IMR-90 (cell line): ENCODE measurements at regions not wholly inside any gene's neighbourhood (a gene's known extent, or its start where the extent isn't known, plus 50 kb on each side); places are given as distances from the start of the nearest gene placed in this dataset.

Experiments used
- ATAC-seq: fragments of 200-7000 bp; cut with Tn5 transposase; 2 replicates; pipeline ENCODE4 v1.9.1; 2020; ENCODE audit warnings: low read depth, mild to moderate bottlenecking, moderate library complexity
- BruUV-seq: library from RNA; stranded (reverse); fragments of 400-500 nt; replicated peaks from 2 replicates; lab custom pipeline; 2021; lab: Mats Ljungman, UMichigan
- CTCF ChIA-PET: fragments of 300-600 bp; formaldehyde crosslinking; extraction: SDS; loops from one replicate; lab custom pipeline; 2021; ENCODE audit warnings: antibody characterized with exemption; lab: Yijun Ruan, JAX
- POLR2A ChIA-PET: fragments of 300-600 bp; sonication (Branson Sonifier 250); formaldehyde crosslinking; loops from one replicate; lab custom pipeline; 2022; ENCODE audit warnings: antibody characterized with exemption; ENCODE audit not compliant: unreplicated experiment; lab: Charles Lee
- DNase-seq: peaks from one replicate; pipeline ENCODE4 v3.0.0; 2013
- H2AFZ ChIP-seq: replicated peaks from 2 replicates; pipeline ENCODE3; 2013; ENCODE audit warnings: low read length, mild to moderate bottlenecking; ENCODE audit not compliant: poor library complexity
- H2AK5ac ChIP-seq: 2 replicates; pipeline ENCODE4 v1.6.1; 2013; ENCODE audit warnings: low read depth, low read length, inconsistent platforms
- H2AK9ac ChIP-seq: replicated peaks from 2 replicates; pipeline ENCODE3; 2013; ENCODE audit warnings: mild to moderate bottlenecking, low read depth, low read length, moderate library complexity; ENCODE audit not compliant: poor library complexity
- H2BK120ac ChIP-seq: 2 replicates; pipeline ENCODE4 v1.6.1; 2013; ENCODE audit warnings: low read depth, low read length, inconsistent platforms
- H2BK15ac ChIP-seq: 3 replicates; pipeline ENCODE4 v1.6.1; 2013; ENCODE audit warnings: low read depth, low read length, inconsistent platforms
- H2BK20ac ChIP-seq: 2 replicates; pipeline ENCODE4 v1.6.1; 2013; ENCODE audit warnings: low read depth, mild to moderate bottlenecking, inconsistent platforms, low read length, moderate library complexity
- H2BK5ac ChIP-seq: 2 replicates; pipeline ENCODE4 v1.6.1; 2013; ENCODE audit warnings: mild to moderate bottlenecking, low read depth, low read length, inconsistent platforms; ENCODE audit not compliant: poor library complexity, severe bottlenecking
- H3K14ac ChIP-seq: replicated peaks from 2 replicates; pipeline ENCODE4 v1.6.1; 2013; ENCODE audit warnings: low read depth, low read length, inconsistent platforms
- H3K18ac ChIP-seq: 2 replicates; pipeline ENCODE4 v1.6.1; 2013; ENCODE audit warnings: low read depth, low read length, control low read depth
- H3K23ac ChIP-seq: 2 replicates; pipeline ENCODE4 v1.6.1; 2013; ENCODE audit warnings: low read depth, low read length, inconsistent platforms
- H3K27ac ChIP-seq: 2 replicates; pipeline ENCODE4 v1.5.1; 2013; ENCODE audit warnings: mild to moderate bottlenecking, control low read depth, low read length; ENCODE audit not compliant: insufficient read depth
- H3K27me3 ChIP-seq: 2 replicates; pipeline ENCODE4 v1.6.1; 2013; ENCODE audit warnings: low read length; ENCODE audit not compliant: control insufficient read depth, insufficient read depth
- H3K36me3 ChIP-seq: 2 replicates; pipeline ENCODE4 v1.6.1; 2013; ENCODE audit warnings: low read length, mixed read lengths; ENCODE audit not compliant: control insufficient read depth, insufficient read depth
- H3K4ac ChIP-seq: 2 replicates; pipeline ENCODE4 v1.6.1; 2013; ENCODE audit warnings: low read depth, low read length, inconsistent platforms
- H3K4me1 ChIP-seq: 2 replicates; pipeline ENCODE4 v1.6.1; 2013; ENCODE audit warnings: low read length, mixed read lengths; ENCODE audit not compliant: control insufficient read depth, insufficient read depth
- H3K4me2 ChIP-seq: 2 replicates; pipeline ENCODE4 v1.6.1; 2013; ENCODE audit warnings: low read depth, mild to moderate bottlenecking, control low read depth, low read length, moderate library complexity
- H3K4me3 ChIP-seq: 2 replicates; pipeline ENCODE4 v1.5.1; 2013; ENCODE audit warnings: low read depth, mild to moderate bottlenecking, control low read depth, low read length, moderate library complexity; ENCODE audit not compliant: insufficient read depth
- H3K56ac ChIP-seq: 2 replicates; pipeline ENCODE4 v1.6.1; 2013; ENCODE audit warnings: low read length, inconsistent platforms; ENCODE audit not compliant: insufficient read depth; ENCODE audit errors: extremely low read depth
- H3K79me1 ChIP-seq, 2 experiments: 2 replicates each; pipeline ENCODE4 v1.6.1; 2013; ENCODE audit warnings: low read length in 2 of 2, inconsistent platforms in 1 of 2, low read depth in 1 of 2
- H3K9ac ChIP-seq: 2 replicates; pipeline ENCODE4 v1.6.1; 2013; ENCODE audit warnings: low read depth, low read length, control low read depth
- H3K9me1 ChIP-seq: 2 replicates; pipeline ENCODE4 v1.6.1; 2013; ENCODE audit warnings: low read length, inconsistent platforms; ENCODE audit not compliant: insufficient read depth
- H3K9me3 ChIP-seq: 2 replicates; pipeline ENCODE4 v1.6.1; 2013; ENCODE audit warnings: low read length; ENCODE audit not compliant: control insufficient read depth, insufficient read depth
- H4K20me1 ChIP-seq: 2 replicates; pipeline ENCODE4 v1.6.1; 2013; ENCODE audit warnings: low read length, inconsistent platforms; ENCODE audit not compliant: insufficient read depth
- H4K5ac ChIP-seq: 2 replicates; pipeline ENCODE4 v1.6.1; 2013; ENCODE audit warnings: mild to moderate bottlenecking, low read depth, low read length, control low read depth
- H4K8ac ChIP-seq, 2 experiments: 2 replicates each; pipeline ENCODE4 v1.6.1; 2013; ENCODE audit warnings: low read depth in 2 of 2, low read length in 2 of 2, control low read depth in 1 of 2, inconsistent platforms in 1 of 2
- H4K91ac ChIP-seq: 2 replicates; pipeline ENCODE4 v1.6.1; 2013; ENCODE audit warnings: low read depth, low read length, inconsistent platforms; ENCODE audit not compliant: insufficient read depth
- BHLHE40 ChIP-seq: fragments of 150-350 bp; IDR thresholded peaks from 2 replicates; pipeline ENCODE4 v1.6.1; 2016; ENCODE audit warnings: mild to moderate bottlenecking, low read depth, low read length
- CHD1 ChIP-seq: IDR thresholded peaks from 2 replicates; pipeline ENCODE4 v1.6.1; 2012; ENCODE audit warnings: low read depth, low read length, improper control_type of control experiment
- MAFK ChIP-seq: IDR thresholded peaks from 2 replicates; pipeline ENCODE4 v1.6.1; 2012; ENCODE audit warnings: low read depth, low read length, improper control_type of control experiment
- MAZ ChIP-seq: IDR thresholded peaks from 2 replicates; pipeline ENCODE4 v1.6.1; 2012; ENCODE audit warnings: low read depth, mild to moderate bottlenecking, low read length, improper control_type of control experiment, moderate library complexity, borderline replicate concordance
- MXI1 ChIP-seq: IDR thresholded peaks from 2 replicates; pipeline ENCODE4 v1.6.1; 2012; ENCODE audit warnings: low read depth, mild to moderate bottlenecking, low read length, moderate library complexity, borderline replicate concordance
- NFE2L2 ChIP-seq: fragments of 150-350 bp; IDR thresholded peaks from 2 replicates; pipeline ENCODE4 v1.6.1; 2016; ENCODE audit warnings: low read depth, mild to moderate bottlenecking, low read length
- POLR2A ChIP-seq: IDR thresholded peaks from 2 replicates; pipeline ENCODE4 v1.6.1; 2012; ENCODE audit warnings: mild to moderate bottlenecking, low read depth, low read length
- RAD21 ChIP-seq: IDR thresholded peaks from 2 replicates; pipeline ENCODE4 v1.6.1; 2012; ENCODE audit warnings: low read length, improper control_type of control experiment
- RCOR1 ChIP-seq: IDR thresholded peaks from 2 replicates; pipeline ENCODE4 v1.6.1; 2012; ENCODE audit warnings: mild to moderate bottlenecking, low read length, improper control_type of control experiment; ENCODE audit not compliant: insufficient replicate concordance
- RFX5 ChIP-seq: IDR thresholded peaks from 2 replicates; pipeline ENCODE4 v1.8.0; 2012; ENCODE audit warnings: low read depth, mild to moderate bottlenecking, low read length, moderate library complexity
- SMC3 ChIP-seq: fragments of 150-350 bp; IDR thresholded peaks from 2 replicates; pipeline ENCODE4 v1.6.1; 2016; ENCODE audit warnings: low read depth, mild to moderate bottlenecking, antibody characterized with exemption, low read length, moderate library complexity
- WGBS, 2 experiments: methylation state at CpG; one replicate each; pipeline versions ENCODE4 v1.1.5 to v1.1.7; 2013; ENCODE audit warnings: missing lambda C conversion rate in 2 of 2; ENCODE audit not compliant: insufficient read length in 1 of 2; ENCODE audit errors: extremely low coverage in 2 of 2; 5-methylcytosine and 5-hydroxymethylcytosine counted together
- dilution Hi-C: fragments of 300-500 bp; cut with HindIII; formaldehyde crosslinking; loops from one replicate; pipeline ENCODE4 v1.14.3; 2018; ENCODE audit warnings: low sequenced_read_pairs; ENCODE audit not compliant: unreplicated experiment
- in situ Hi-C: fragments of 300-500 bp; cut with MboI; formaldehyde crosslinking; loops from 3 replicates; pipeline ENCODE4 v1.14.3; 2019; ENCODE audit warnings: low sequenced_read_pairs, inconsistent platforms, mixed read lengths
- intact Hi-C: fragments of 100-400 bp; cut with micrococcal nuclease; formaldehyde crosslinking; loops from 2 replicates; pipeline ENCODE4 v1.10.0; 2022
- TF ChIP-seq, protein P1 (sequence below): fragments of 150-350 bp; IDR thresholded peaks from 2 replicates; pipeline ENCODE4 v1.6.1; 2016; ENCODE audit warnings: low read depth, mild to moderate bottlenecking, low read length, moderate library complexity, borderline replicate concordance
- TF ChIP-seq, protein P2 (sequence below): conservative IDR thresholded peaks from 2 replicates; pipeline ENCODE4 v1.5.1; 2012; ENCODE audit warnings: mild to moderate bottlenecking, low read depth, low read length, improper control_type of control experiment

DNA sequence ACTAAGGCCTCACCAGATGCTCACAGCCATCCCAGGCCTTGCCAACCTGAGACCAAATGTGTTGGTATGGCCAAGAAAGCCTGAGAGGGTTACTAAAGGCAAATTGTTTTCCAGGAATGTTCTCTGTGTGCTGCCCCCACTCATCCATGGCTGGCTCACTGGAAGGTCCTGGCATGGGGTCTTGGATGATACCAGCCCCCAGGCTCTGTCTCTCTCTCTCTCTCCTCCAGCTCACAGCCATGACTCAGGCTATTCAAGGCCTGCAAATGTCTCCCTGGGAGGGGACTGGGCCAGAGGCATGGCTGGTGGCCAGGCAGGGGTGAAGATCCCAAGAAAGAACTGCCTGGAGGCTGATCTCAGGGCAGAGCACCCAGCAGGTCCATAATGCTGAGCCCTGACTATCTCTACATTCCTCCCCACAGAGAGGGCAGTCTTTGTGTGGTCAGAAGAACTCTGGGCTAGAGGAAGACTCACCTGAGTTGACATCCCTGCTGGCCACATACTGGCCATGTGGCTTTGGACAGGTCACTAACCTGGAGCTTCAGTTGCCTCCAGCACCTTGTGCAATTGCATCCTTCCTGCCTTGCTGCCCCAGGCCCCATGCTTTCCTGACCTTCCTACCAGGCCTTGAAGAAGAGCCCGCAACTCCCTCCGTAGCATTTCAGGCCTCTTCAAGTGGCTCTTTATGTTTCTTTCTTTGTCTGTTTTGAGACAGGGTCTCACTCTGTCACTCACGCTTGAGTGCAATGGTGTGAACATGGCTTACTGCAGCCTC lies 150.4 kb downstream of the ZFP36L2 start (continued):
- TF ChIP-seq MAZ = peak; percentile 72; the same call in 1 of the 2 replicates
- TF ChIP-seq BHLHE40 = no peak

DNA sequence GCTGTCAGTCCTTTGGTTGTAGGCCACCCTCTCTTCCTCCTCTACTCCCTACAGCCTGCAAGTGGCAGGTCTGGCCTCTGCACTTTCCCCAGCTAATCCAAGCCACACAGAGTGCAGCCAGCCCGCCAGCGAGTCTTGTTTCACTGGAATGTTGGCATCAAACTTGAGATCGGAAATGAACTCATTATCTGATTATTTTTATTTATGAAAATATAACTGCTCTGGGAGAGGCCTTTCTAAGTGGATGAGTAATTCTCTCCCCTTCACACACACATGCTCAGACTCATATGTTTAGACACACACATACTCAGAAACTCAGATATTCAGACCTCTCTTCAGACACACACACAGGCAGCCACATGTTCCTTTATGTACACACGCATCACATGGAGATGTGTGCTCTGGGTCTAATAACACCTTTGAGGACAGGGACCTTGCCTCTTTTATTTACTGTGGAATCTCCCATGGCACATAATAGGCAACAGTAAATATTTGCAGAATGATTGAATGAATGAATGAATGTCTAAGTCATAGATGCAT lies 151.3 kb downstream of the ZFP36L2 start:
- POLR2A ChIA-PET = interaction anchor here (0.6 kb wide), 1 partner anchor 11 kb away, joined by 4 read pairs; no protein-coding TSS in a partner anchor
- peak overlapping the region; percentile 100 for H4K91ac ChIP-seq
- BruUV-seq = no TSS peak
- no peak overlapping the region for H3K4me3 ChIP-seq
- peak overlapping the region; percentile 100 for H3K27ac ChIP-seq
- no peaks in the 10 kb centered on the region for H3K36me3 ChIP-seq
- peak overlapping the region; percentile 86 for H3K9ac ChIP-seq
- peak overlapping the region; percentile 1 for H2AFZ ChIP-seq
- peak overlapping the region; percentile 98 for H4K5ac ChIP-seq
- peaks cover 58% of the 10 kb centered on the region for H3K9me1 ChIP-seq
- H3K27me3 ChIP-seq = no peaks in the 10 kb centered on the region
- H2BK5ac ChIP-seq = peak overlapping the region; percentile 99
- peak overlapping the region; percentile 99 for H3K14ac ChIP-seq
- H3K79me1 ChIP-seq = peaks cover 0 to 27% of the 10 kb centered on the region in 2 experiments; a peak in 2 of 4 replicates
- intact Hi-C loops = loop anchor here (1.0 kb wide), 1 partner anchor 147 kb away; no protein-coding TSS in a partner anchor
- H4K8ac ChIP-seq = peak overlapping the region; percentile 98 to 99
- DNase-seq (peak; percentile 99), ATAC-seq (peak; percentile 86)
- H2BK15ac ChIP-seq = peak overlapping the region; percentile 98; the same call in 2 of the 3 replicates
- CTCF ChIA-PET = no interaction called here
- no CpG with 5 or more reads among the region's 4 CpGs for WGBS, 2 experiments
- peaks cover 49% of the 10 kb centered on the region for H3K4me1 ChIP-seq
- in situ Hi-C loops = loop anchor here (10.0 kb wide), 1 partner anchor 150 kb away; the partner anchor contains the start of gene ZFP36L2
- no peaks in the 10 kb centered on the region for H4K20me1 ChIP-seq
- H3K9me3 ChIP-seq = no peaks in the 10 kb centered on the region
- peak overlapping the region; percentile 100 for H2BK20ac ChIP-seq
- H2BK120ac ChIP-seq = peak overlapping the region; percentile 100
- peak overlapping the region; percentile 87 for H2AK9ac ChIP-seq
- dilution Hi-C loops = no loop called here
- H3K56ac ChIP-seq = peak overlapping the region; percentile 97
- peak overlapping the region; percentile 100 for H2AK5ac ChIP-seq
- H3K18ac ChIP-seq = peak overlapping the region; percentile 98
- peak overlapping the region; percentile 98 for H3K23ac ChIP-seq
- peak overlapping the region; percentile 100 for H3K4ac ChIP-seq
- no peak overlapping the region; the same call in 1 of the 2 replicates for H3K4me2 ChIP-seq
- peak; percentile 35 for TF ChIP-seq SMC3
- no peak for TF ChIP-seq RCOR1
- no peak for TF ChIP-seq MAFK
- TF ChIP-seq, protein P1, sequence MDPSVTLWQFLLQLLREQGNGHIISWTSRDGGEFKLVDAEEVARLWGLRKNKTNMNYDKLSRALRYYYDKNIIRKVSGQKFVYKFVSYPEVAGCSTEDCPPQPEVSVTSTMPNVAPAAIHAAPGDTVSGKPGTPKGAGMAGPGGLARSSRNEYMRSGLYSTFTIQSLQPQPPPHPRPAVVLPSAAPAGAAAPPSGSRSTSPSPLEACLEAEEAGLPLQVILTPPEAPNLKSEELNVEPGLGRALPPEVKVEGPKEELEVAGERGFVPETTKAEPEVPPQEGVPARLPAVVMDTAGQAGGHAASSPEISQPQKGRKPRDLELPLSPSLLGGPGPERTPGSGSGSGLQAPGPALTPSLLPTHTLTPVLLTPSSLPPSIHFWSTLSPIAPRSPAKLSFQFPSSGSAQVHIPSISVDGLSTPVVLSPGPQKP = no peak
- no peak for TF ChIP-seq NFE2L2
- TF ChIP-seq RFX5 = no peak
- peak; percentile 49 for TF ChIP-seq RAD21
- TF ChIP-seq MXI1 = 0 out of 2 replicates have a peak, but pooled peaks have one; percentile 25
- TF ChIP-seq, protein P2, sequence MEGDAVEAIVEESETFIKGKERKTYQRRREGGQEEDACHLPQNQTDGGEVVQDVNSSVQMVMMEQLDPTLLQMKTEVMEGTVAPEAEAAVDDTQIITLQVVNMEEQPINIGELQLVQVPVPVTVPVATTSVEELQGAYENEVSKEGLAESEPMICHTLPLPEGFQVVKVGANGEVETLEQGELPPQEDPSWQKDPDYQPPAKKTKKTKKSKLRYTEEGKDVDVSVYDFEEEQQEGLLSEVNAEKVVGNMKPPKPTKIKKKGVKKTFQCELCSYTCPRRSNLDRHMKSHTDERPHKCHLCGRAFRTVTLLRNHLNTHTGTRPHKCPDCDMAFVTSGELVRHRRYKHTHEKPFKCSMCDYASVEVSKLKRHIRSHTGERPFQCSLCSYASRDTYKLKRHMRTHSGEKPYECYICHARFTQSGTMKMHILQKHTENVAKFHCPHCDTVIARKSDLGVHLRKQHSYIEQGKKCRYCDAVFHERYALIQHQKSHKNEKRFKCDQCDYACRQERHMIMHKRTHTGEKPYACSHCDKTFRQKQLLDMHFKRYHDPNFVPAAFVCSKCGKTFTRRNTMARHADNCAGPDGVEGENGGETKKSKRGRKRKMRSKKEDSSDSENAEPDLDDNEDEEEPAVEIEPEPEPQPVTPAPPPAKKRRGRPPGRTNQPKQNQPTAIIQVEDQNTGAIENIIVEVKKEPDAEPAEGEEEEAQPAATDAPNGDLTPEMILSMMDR = peak; percentile 33
- TF ChIP-seq POLR2A = no peak; the same call in 1 of the 2 replicates
- TF ChIP-seq CHD1 = no peak
